K562 (cell line): ENCODE measurements at regions not wholly inside any gene's neighbourhood (a gene's known extent, or its start where the extent isn't known, plus 50 kb on each side); places are given as distances from the start of the nearest gene placed in this dataset.

Experiments
- ATAC-seq: fragments of 200-7000 bp; cut with Tn5 transposase; 3 replicates; pipeline ENCODE4 v1.9.1; 2020; ENCODE audit warnings: moderate library complexity
- BruUV-seq: library from RNA; stranded (reverse); fragments of 400-500 nt; replicated peaks from 2 replicates; lab custom pipeline; 2021; lab: Mats Ljungman, UMichigan
- CTCF ChIA-PET: fragments of 300-600 bp; formaldehyde crosslinking; extraction: SDS; loops from one replicate; lab custom pipeline; 2021; ENCODE audit warnings: low intra/inter-chr PET ratio; lab: Yijun Ruan, JAX
- POLR2A ChIA-PET: fragments of 300-600, 350-650 bp; sonication (Branson Sonifier 250); formaldehyde crosslinking; extraction: SDS; loops from one replicate; lab custom pipeline; 2021; ENCODE audit warnings: antibody characterized with exemption, inconsistent platforms; lab: Yijun Ruan, JAX
- DNase-seq, 4 experiments: peaks; one replicate each; pipeline versions ENCODE4 v3.0.0 to v3.0.0-alpha.2; 2011 to 2018; ENCODE audit warnings: low spot score in 3 of 4, mixed read lengths in 3 of 4; ENCODE audit errors: extremely low read depth in 1 of 4
- FAIRE-seq: peaks from 2 replicates; lab custom pipeline; 2011; peaks lifted over from hg19 to GRCh38; lab: Jason Lieb, UNC
- H2AFZ ChIP-seq: 2 replicates; pipeline ENCODE4 v1.6.0; 2011; ENCODE audit warnings: low read depth, low read length, control low read depth, inconsistent platforms
- H3K27ac ChIP-seq: fragments of 200-600 bp; 3 replicates; pipeline ENCODE4 v1.8.0; 2011; ENCODE audit warnings: low read depth, mild to moderate bottlenecking, control low read depth, inconsistent platforms, low read length, moderate library complexity, mixed read lengths; ENCODE audit errors: extremely low read depth
- H3K27me3 ChIP-seq, 2 experiments: fragments of 300-600 bp in 1 of 2; 2 replicates in 1 of 2; 3 replicates in 1 of 2; pipeline versions ENCODE4 v1.6.0 to v1.8.0; 2011; ENCODE audit warnings: inconsistent platforms in 2 of 2, low read length in 2 of 2, mild to moderate bottlenecking in 1 of 2, mixed read lengths in 1 of 2, moderate library complexity in 1 of 2; ENCODE audit not compliant: control insufficient read depth in 2 of 2, insufficient read depth in 2 of 2
- H3K36me3 ChIP-seq: fragments of 300-600 bp; 3 replicates; pipeline ENCODE4 v1.8.0; 2011; ENCODE audit warnings: mild to moderate bottlenecking, low read length, inconsistent platforms; ENCODE audit not compliant: control insufficient read depth, insufficient read depth
- H3K4me1 ChIP-seq, 2 experiments: fragments of 200-600 bp in 1 of 2; replicated peaks in 1 of 2; 2 replicates in 1 of 2; 3 replicates in 1 of 2; pipeline versions ENCODE4 v1.5.1 to v1.8.0; 2011; ENCODE audit warnings: inconsistent platforms in 2 of 2, low read length in 2 of 2, mild to moderate bottlenecking in 1 of 2, mixed read lengths in 1 of 2, moderate library complexity in 1 of 2; ENCODE audit not compliant: control insufficient read depth in 2 of 2, insufficient read depth in 2 of 2
- H3K4me2 ChIP-seq: 2 replicates; pipeline ENCODE4 v1.6.1; 2011; ENCODE audit warnings: low read length, control low read depth, inconsistent platforms, mixed read lengths; ENCODE audit not compliant: insufficient read depth
- H3K4me3 ChIP-seq: fragments of 200-600 bp; sonication (generic), shearing (Covaris generic); 2 replicates; pipeline ENCODE4 v1.5.1; 2016; ENCODE audit warnings: control low read depth, inconsistent platforms
- H3K79me2 ChIP-seq: fragments of 200-600 bp; 3 replicates; pipeline ENCODE4 v1.8.0; 2011; ENCODE audit warnings: low read length, inconsistent platforms; ENCODE audit not compliant: control insufficient read depth, insufficient read depth
- H3K9ac ChIP-seq, 2 experiments: 2 replicates each; pipeline versions ENCODE4 v1.6.0 to v1.6.1; 2011; ENCODE audit warnings: low read depth in 2 of 2, low read length in 2 of 2, control low read depth in 1 of 2, inconsistent platforms in 1 of 2, mild to moderate bottlenecking in 1 of 2, mixed read lengths in 1 of 2; ENCODE audit not compliant: insufficient read depth in 1 of 2
- H3K9me1 ChIP-seq: one replicate; pipeline ENCODE4 v1.6.0; 2011; ENCODE audit warnings: inconsistent platforms, mild to moderate bottlenecking, low read length, moderate library complexity; ENCODE audit not compliant: control insufficient read depth, insufficient read depth
- H3K9me3 ChIP-seq: replicated peaks from 2 replicates; pipeline ENCODE4 v1.5.1; 2011; ENCODE audit warnings: low read depth, low read length, inconsistent platforms; ENCODE audit not compliant: control insufficient read depth, insufficient read depth
- H4K20me1 ChIP-seq: replicated peaks from 2 replicates; pipeline ENCODE4 v1.6.1; 2011; ENCODE audit warnings: low read length, inconsistent platforms, mixed read lengths; ENCODE audit not compliant: control insufficient read depth, insufficient read depth
- KAT2B ChIP-seq: IDR thresholded peaks from one replicate; pipeline ENCODE4 v1.6.1; 2012; ENCODE audit warnings: low read depth, mild to moderate bottlenecking, control low read depth, inconsistent platforms, low read length, moderate library complexity
- NELFE ChIP-seq: IDR thresholded peaks from 2 replicates; pipeline ENCODE4 v1.6.1; 2011; ENCODE audit warnings: mild to moderate bottlenecking; ENCODE audit not compliant: insufficient read depth, insufficient read length
- NUFIP1 ChIP-seq: fragments of 450-650 bp; IDR thresholded peaks from 2 replicates; pipeline ENCODE4 v1.6.1; 2018; ENCODE audit not compliant: partially characterized antibody
- ZNF140 ChIP-seq: fragments of 250-450 bp; sonication (Bioruptor Pico); IDR thresholded peaks from 2 replicates; pipeline ENCODE4 v1.8.0; 2021; ENCODE audit warnings: moderate library complexity, mild to moderate bottlenecking, inconsistent platforms
- ZNF707 ChIP-seq: fragments of 250-450 bp; sonication (Bioruptor Pico); conservative IDR thresholded peaks from 2 replicates; pipeline ENCODE4 v1.8.0; 2022; ENCODE audit warnings: inconsistent platforms, mild to moderate bottlenecking, moderate library complexity
- WGBS: fragments of 100-300 bp; shearing (Covaris generic); methylation state at CpG from one replicate; pipeline ENCODE4 v1.1.6; 2016; ENCODE audit warnings: low coverage, mixed read lengths; ENCODE audit not compliant: insufficient coverage; ENCODE audit errors: missing lambda C conversion rate; 5-methylcytosine and 5-hydroxymethylcytosine counted together
- in situ Hi-C: fragments of 300-500 bp; cut with MboI; formaldehyde crosslinking; loops from 4 replicates; pipeline ENCODE4 v1.15.0; 2018; ENCODE audit warnings: inconsistent platforms, mixed read lengths
- intact Hi-C: fragments of 100-400 bp; cut with micrococcal nuclease; formaldehyde crosslinking; loops from 2 replicates; pipeline ENCODE4 v1.14.2; 2022
- TF ChIP-seq, protein P1 (sequence below), 2 experiments: fragments of 200-800 bp in 1 of 2; sonication (Bioruptor generic) in 1 of 2; sonication (generic) in 1 of 2; formaldehyde crosslinking in 1 of 2; IDR thresholded peaks in 1 of 2; conservative IDR thresholded peaks in 1 of 2; 2 replicates each; pipeline versions ENCODE4 v1.5.0 to v1.6.1; 2016 to 2020; ENCODE audit warnings: missing compliant biosample characterization in 1 of 2, missing genetic modification characterization in 1 of 2, missing genetic modification reagents in 1 of 2
- TF ChIP-seq, protein P2 (sequence below): fragments of 450-650 bp; formaldehyde crosslinking; IDR thresholded peaks from 2 replicates; pipeline ENCODE4 v1.4.0; 2022; ENCODE audit warnings: mild to moderate bottlenecking, moderate library complexity

DNA sequence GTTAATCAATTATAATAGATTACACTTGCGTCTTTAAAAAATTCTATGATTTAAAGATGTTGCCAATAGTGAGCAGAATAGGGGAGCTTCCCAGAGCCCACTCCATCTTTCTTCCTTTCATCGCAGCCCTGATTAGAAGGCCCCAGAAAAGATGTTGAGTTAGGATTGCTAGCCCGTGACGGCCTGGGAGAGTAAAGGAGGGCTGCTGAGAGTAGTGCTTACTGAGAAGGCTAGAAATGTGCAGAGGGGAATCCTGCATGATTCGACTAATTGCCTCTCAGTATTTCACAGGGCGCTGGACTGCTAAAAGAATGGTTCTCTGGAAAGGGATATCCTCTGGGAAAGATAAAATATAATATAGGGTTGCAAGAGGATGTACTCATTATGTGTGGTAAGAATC lies 160.5 kb downstream of the C11orf87 start:
- no peak overlapping the region for H3K27ac ChIP-seq
- H3K79me2 ChIP-seq, result no peaks in the 10 kb centered on the region
- WGBS, result 1% methylated on average over 6 of the region's 6 CpGs
- no peaks in the 10 kb centered on the region for H4K20me1 ChIP-seq
- BruUV-seq, result no TSS peak
- no peak overlapping the region for H3K4me3 ChIP-seq
- no peaks in the 10 kb centered on the region for H3K36me3 ChIP-seq
- no peaks in the 10 kb centered on the region for H3K4me1 ChIP-seq
- POLR2A ChIA-PET, result no interaction called here
- intact Hi-C loops (no loop called here), in situ Hi-C loops (no loop called here)
- H2AFZ ChIP-seq, result no peak overlapping the region
- CTCF ChIA-PET, result no interaction called here
- H3K9ac ChIP-seq, result no peak overlapping the region
- H3K9me1 ChIP-seq, result no peaks in the 10 kb centered on the region
- H3K4me2 ChIP-seq, result no peak overlapping the region
- TF ChIP-seq, protein P1, sequence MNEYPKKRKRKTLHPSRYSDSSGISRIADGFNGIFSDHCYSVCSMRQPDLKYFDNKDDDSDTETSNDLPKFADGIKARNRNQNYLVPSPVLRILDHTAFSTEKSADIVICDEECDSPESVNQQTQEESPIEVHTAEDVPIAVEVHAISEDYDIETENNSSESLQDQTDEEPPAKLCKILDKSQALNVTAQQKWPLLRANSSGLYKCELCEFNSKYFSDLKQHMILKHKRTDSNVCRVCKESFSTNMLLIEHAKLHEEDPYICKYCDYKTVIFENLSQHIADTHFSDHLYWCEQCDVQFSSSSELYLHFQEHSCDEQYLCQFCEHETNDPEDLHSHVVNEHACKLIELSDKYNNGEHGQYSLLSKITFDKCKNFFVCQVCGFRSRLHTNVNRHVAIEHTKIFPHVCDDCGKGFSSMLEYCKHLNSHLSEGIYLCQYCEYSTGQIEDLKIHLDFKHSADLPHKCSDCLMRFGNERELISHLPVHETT (CRISPR knock-in tag; conservative IDR thresholded peaks at IDR 0.05 in 1 of 2, IDR thresholded peaks at IDR 0.05 in 1 of 2), result no peak
- TF ChIP-seq, protein P2, sequence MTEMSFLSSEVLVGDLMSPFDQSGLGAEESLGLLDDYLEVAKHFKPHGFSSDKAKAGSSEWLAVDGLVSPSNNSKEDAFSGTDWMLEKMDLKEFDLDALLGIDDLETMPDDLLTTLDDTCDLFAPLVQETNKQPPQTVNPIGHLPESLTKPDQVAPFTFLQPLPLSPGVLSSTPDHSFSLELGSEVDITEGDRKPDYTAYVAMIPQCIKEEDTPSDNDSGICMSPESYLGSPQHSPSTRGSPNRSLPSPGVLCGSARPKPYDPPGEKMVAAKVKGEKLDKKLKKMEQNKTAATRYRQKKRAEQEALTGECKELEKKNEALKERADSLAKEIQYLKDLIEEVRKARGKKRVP, result no peak
- TF ChIP-seq ZNF140 (CRISPR knock-in tag) (no peak), NELFE (no peak), ZNF707 (no peak), KAT2B (no peak), NUFIP1 (no peak)
- no peak for FAIRE-seq
- no peaks in the 10 kb centered on the region for H3K27me3 ChIP-seq
- no peak for ATAC-seq
- DNase-seq, result no peak
- H3K9me3 ChIP-seq, result 0 out of 2 replicates have a peak, but pooled peaks cover 2% of the 10 kb centered on the region
